ENCODE measurements at regions not wholly inside any gene's neighbourhood (a gene's known extent, or its start where the extent isn't known, plus 50 kb on each side); places are given as distances from the start of the nearest gene placed in this dataset.

DNA sequence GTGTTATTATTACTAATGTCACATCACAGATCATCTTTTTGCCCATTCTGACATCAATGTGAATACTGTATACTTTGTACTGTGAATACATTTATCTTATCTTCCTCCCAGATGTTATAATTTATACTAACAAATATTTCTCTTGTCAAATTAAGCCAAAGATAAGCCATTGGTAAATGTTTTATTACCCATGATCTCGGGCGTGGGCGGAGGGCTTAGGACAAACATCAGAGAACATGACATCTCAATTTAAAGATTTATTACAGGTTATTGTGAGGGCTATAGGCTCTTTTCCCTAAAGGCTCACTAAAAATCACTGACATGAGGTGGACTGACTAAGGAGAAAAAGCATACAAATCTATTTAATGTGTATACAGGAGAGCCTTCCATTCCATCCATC, 58.2 kb upstream of the DGKB start:
- Histone ChIP-seq H3K23me2 (ENCODE audit: low read depth, low read length) (no peaks in the 10 kb centered on the region; the same call in 1 of the 2 replicates), H2BK20ac (ENCODE audit: low read length) (no peak overlapping the region), H3K14ac (ENCODE audit: insufficient read length) (no peak overlapping the region), H4K91ac (replicated peaks; ENCODE audit: insufficient read length, low read length) (no peak overlapping the region), H3K4me3 (ENCODE audit: extremely low read depth in 1 of 4, insufficient read depth in 2 of 4, low read depth in 3 of 4, low read length in 4 of 4) (no peak overlapping the region), H3K56ac (replicated peaks; ENCODE audit: insufficient read length, low read depth, low read length) (no peak overlapping the region), H2BK12ac (ENCODE audit: low read depth, low read length) (no peak overlapping the region), H3K18ac (ENCODE audit: extremely low read depth, low read length) (no peak overlapping the region), H3K4me2 (ENCODE audit: insufficient read depth in 1 of 2, low read depth in 2 of 2, low read length in 2 of 2) (no peak overlapping the region), H4K8ac (ENCODE audit: extremely low read depth, insufficient read depth, low read length) (no peak overlapping the region), H3K79me1 (ENCODE audit: low read depth, low read length) (no peaks in the 10 kb centered on the region), H3K36me3 (ENCODE audit: control insufficient read depth in 2 of 4, insufficient read depth in 4 of 4, low read length in 3 of 4) (no peaks in the 10 kb centered on the region), H3K27me3 (replicated peaks in 1 of 4; ENCODE audit: control insufficient read depth in 3 of 4, extremely low read depth in 1 of 4, insufficient read depth in 3 of 4, low read length in 3 of 4) (no peaks in the 10 kb centered on the region), H2AK5ac (ENCODE audit: low read depth, low read length) (no peak overlapping the region), H3K4ac (replicated peaks; ENCODE audit: insufficient read length, low read depth, low read length) (no peak overlapping the region), H3K27ac (ENCODE audit: low read depth, low read length) (no peak overlapping the region), H3K4me1 (replicated peaks in 1 of 4; ENCODE audit: control insufficient read depth in 3 of 4, insufficient read depth in 4 of 4, low read length in 3 of 4) (no peaks in the 10 kb centered on the region; a peak in 1 of 7 replicates), H4K5ac (ENCODE audit: insufficient read length, low read depth, low read length) (no peak overlapping the region), H2AFZ (ENCODE audit: low read length) (no peak overlapping the region), H2BK120ac (replicated peaks; ENCODE audit: low read depth, low read length) (no peak overlapping the region), H3K9ac (replicated peaks in 1 of 4; ENCODE audit: extremely low read depth in 1 of 4, low read depth in 3 of 4, low read length in 3 of 4) (no peak overlapping the region), H3K9me3 (ENCODE audit: insufficient read depth in 2 of 2, low read depth in 1 of 2, low read length in 1 of 2) (no peaks in the 10 kb centered on the region), H2BK15ac (ENCODE audit: low read length) (no peak overlapping the region), H3K23ac (ENCODE audit: insufficient read length) (no peak overlapping the region), H3K79me2 (ENCODE audit: control insufficient read depth in 1 of 2, insufficient read depth in 2 of 2, low read length in 2 of 2) (no peaks in the 10 kb centered on the region), H4K20me1 (replicated peaks in 1 of 2; ENCODE audit: control insufficient read depth in 1 of 2, insufficient read depth in 2 of 2, low read length in 2 of 2) (no peaks in the 10 kb centered on the region), H2BK5ac (ENCODE audit: low read depth, low read length) (no peak overlapping the region)
- POLR2A ChIA-PET (ENCODE audit: partially characterized antibody) = no interaction called here
- CTCF ChIA-PET (ENCODE audit: partially characterized antibody) = no interaction called here
- FAIRE-seq (no peak), DNase-seq (ENCODE audit: low read depth in 1 of 2, low spot score in 2 of 2) (no peak)
- WGBS, 2 experiments (ENCODE audit: extremely low coverage in 1 of 2, insufficient coverage in 1 of 2, insufficient read length in 1 of 2, insufficient replicate concordance in 2 of 2, low coverage in 1 of 2, low lambda C conversion rate in 2 of 2, missing lambda C conversion rate in 1 of 2) = 96% methylated on average over 3 of the region's 3 CpGs; no CpG with 5 or more reads in 1 of the 2 experiments
- no peak for TF ChIP-seq SP2 (IDR thresholded peaks at IDR 0.05; ENCODE audit: low read length)
- TF ChIP-seq SRF (IDR thresholded peaks at IDR 0.05; ENCODE audit: low read depth, low read length) = no peak
- TF ChIP-seq RNF2 (IDR thresholded peaks at IDR 0.05; ENCODE audit: borderline replicate concordance, low read depth, low read length, missing control alignments, poor library complexity, severe bottlenecking) = no peak
- TF ChIP-seq POLR2A (IDR thresholded peaks at IDR 0.05; ENCODE audit: control extremely low read depth in 1 of 2, low read depth in 2 of 2, low read length in 2 of 2) = no peak
- TF ChIP-seq JUND (IDR thresholded peaks at IDR 0.05; ENCODE audit: low read length) = no peak
- no peak for TF ChIP-seq CEBPB (IDR thresholded peaks at IDR 0.05; ENCODE audit: low read depth, low read length)
- no peak for TF ChIP-seq TAF7 (optimal IDR thresholded peaks at IDR 0.05; ENCODE audit: borderline replicate concordance, low read depth, low read length)
- TF ChIP-seq, protein P1, sequence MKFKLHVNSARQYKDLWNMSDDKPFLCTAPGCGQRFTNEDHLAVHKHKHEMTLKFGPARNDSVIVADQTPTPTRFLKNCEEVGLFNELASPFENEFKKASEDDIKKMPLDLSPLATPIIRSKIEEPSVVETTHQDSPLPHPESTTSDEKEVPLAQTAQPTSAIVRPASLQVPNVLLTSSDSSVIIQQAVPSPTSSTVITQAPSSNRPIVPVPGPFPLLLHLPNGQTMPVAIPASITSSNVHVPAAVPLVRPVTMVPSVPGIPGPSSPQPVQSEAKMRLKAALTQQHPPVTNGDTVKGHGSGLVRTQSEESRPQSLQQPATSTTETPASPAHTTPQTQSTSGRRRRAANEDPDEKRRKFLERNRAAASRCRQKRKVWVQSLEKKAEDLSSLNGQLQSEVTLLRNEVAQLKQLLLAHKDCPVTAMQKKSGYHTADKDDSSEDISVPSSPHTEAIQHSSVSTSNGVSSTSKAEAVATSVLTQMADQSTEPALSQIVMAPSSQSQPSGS (IDR thresholded peaks at IDR 0.05; ENCODE audit: low read length) = no peak
- TF ChIP-seq FOSL1 (IDR thresholded peaks at IDR 0.05; ENCODE audit: insufficient read depth, low read depth, low read length) = no peak
- TF ChIP-seq SIX5 (IDR thresholded peaks at IDR 0.05; ENCODE audit: low read depth, low read length) = no peak
- no peak for TF ChIP-seq TBP (IDR thresholded peaks at IDR 0.05; ENCODE audit: low read depth, low read length)
- TF ChIP-seq, protein P2, sequence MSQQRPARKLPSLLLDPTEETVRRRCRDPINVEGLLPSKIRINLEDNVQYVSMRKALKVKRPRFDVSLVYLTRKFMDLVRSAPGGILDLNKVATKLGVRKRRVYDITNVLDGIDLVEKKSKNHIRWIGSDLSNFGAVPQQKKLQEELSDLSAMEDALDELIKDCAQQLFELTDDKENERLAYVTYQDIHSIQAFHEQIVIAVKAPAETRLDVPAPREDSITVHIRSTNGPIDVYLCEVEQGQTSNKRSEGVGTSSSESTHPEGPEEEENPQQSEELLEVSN (IDR thresholded peaks at IDR 0.05) = no peak
- TF ChIP-seq RFX5 (IDR thresholded peaks at IDR 0.05; ENCODE audit: borderline replicate concordance, low read depth, low read length) = no peak
